Trophoblast cell (in vitro differentiated cells and primary cell): ENCODE measurements at regions not wholly inside any gene's neighbourhood (a gene's known extent, or its start where the extent isn't known, plus 50 kb on each side); places are given as distances from the start of the nearest gene placed in this dataset.

Experiments used
- DNase-seq, 2 donors: peaks; one replicate each; pipeline ENCODE4 v3.0.0-alpha.2; 2016
- H2AFZ ChIP-seq: 2 replicates; pipeline ENCODE4 v1.6.1; 2013; ENCODE audit warnings: low read length, moderate library complexity, mild to moderate bottlenecking; ENCODE audit not compliant: insufficient read depth, poor library complexity
- H2AK5ac ChIP-seq: 2 replicates; pipeline ENCODE4 v1.6.1; 2013; ENCODE audit warnings: mild to moderate bottlenecking, low read length
- H2BK120ac ChIP-seq: 2 replicates; pipeline ENCODE4 v1.6.1; 2013; ENCODE audit warnings: low read length, mild to moderate bottlenecking, moderate library complexity; ENCODE audit not compliant: insufficient read depth, poor library complexity
- H2BK12ac ChIP-seq: 2 replicates; pipeline ENCODE4 v1.6.1; 2013; ENCODE audit warnings: mild to moderate bottlenecking, low read length, moderate library complexity
- H2BK5ac ChIP-seq: 2 replicates; pipeline ENCODE4 v1.6.1; 2013; ENCODE audit warnings: low read length, low read depth, moderate library complexity, mild to moderate bottlenecking; ENCODE audit not compliant: poor library complexity
- H3K14ac ChIP-seq: 2 replicates; pipeline ENCODE4 v1.6.1; 2013; ENCODE audit warnings: mild to moderate bottlenecking, low read length
- H3K18ac ChIP-seq: 2 replicates; pipeline ENCODE4 v1.6.1; 2013; ENCODE audit warnings: mild to moderate bottlenecking, low read length
- H3K23ac ChIP-seq: 2 replicates; pipeline ENCODE4 v1.6.1; 2013; ENCODE audit warnings: low read length
- H3K27ac ChIP-seq: 2 replicates; pipeline ENCODE4 v1.5.1; 2013; ENCODE audit warnings: low read depth, mild to moderate bottlenecking, inconsistent platforms, low read length, moderate library complexity
- H3K27me3 ChIP-seq: 2 replicates; pipeline ENCODE4 v1.6.1; 2013; ENCODE audit warnings: inconsistent platforms, mild to moderate bottlenecking, low read length, moderate library complexity; ENCODE audit not compliant: insufficient read depth
- H3K36me3 ChIP-seq, 2 experiments: 1 replicate in 1 of 2; 2 replicates in 1 of 2; pipeline ENCODE4 v1.6.1; 2013; ENCODE audit warnings: low read length in 2 of 2, mild to moderate bottlenecking in 2 of 2, moderate library complexity in 1 of 2; ENCODE audit not compliant: insufficient read depth in 2 of 2, control insufficient read depth in 1 of 2
- H3K4ac ChIP-seq: 2 replicates; pipeline ENCODE4 v1.6.1; 2013; ENCODE audit warnings: low read depth, mild to moderate bottlenecking, low read length, moderate library complexity
- H3K4me1 ChIP-seq, 2 experiments: 1 replicate in 1 of 2; 2 replicates in 1 of 2; pipeline ENCODE4 v1.6.1; 2013; ENCODE audit warnings: low read length in 2 of 2, mild to moderate bottlenecking in 2 of 2, moderate library complexity in 1 of 2; ENCODE audit not compliant: insufficient read depth in 2 of 2, control insufficient read depth in 1 of 2
- H3K4me2 ChIP-seq: 2 replicates; pipeline ENCODE4 v1.6.1; 2013; ENCODE audit warnings: inconsistent platforms, mild to moderate bottlenecking, low read length, moderate library complexity
- H3K4me3 ChIP-seq: 2 replicates; pipeline ENCODE4 v1.5.1; 2013; ENCODE audit warnings: mild to moderate bottlenecking, low read depth, low read length, inconsistent platforms
- H3K79me1 ChIP-seq: one replicate; pipeline ENCODE4 v1.6.1; 2013; ENCODE audit warnings: low read length
- H3K79me2 ChIP-seq: 2 replicates; pipeline ENCODE4 v1.6.1; 2013; ENCODE audit warnings: low read length, mild to moderate bottlenecking; ENCODE audit not compliant: control insufficient read depth, insufficient read depth, poor library complexity
- H3K9ac ChIP-seq: 2 replicates; pipeline ENCODE4 v1.6.1; 2013; ENCODE audit warnings: mild to moderate bottlenecking, low read length
- H3K9me3 ChIP-seq: 2 replicates; pipeline ENCODE4 v1.6.1; 2013; ENCODE audit warnings: low read depth, mild to moderate bottlenecking, control low read depth, inconsistent platforms, low read length; ENCODE audit not compliant: insufficient read depth
- H4K12ac ChIP-seq: 2 replicates; pipeline ENCODE4 v1.6.1; 2013; ENCODE audit warnings: low read depth, mild to moderate bottlenecking, low read length, moderate library complexity
- H4K8ac ChIP-seq: 2 replicates; pipeline ENCODE4 v1.6.1; 2013; ENCODE audit warnings: low read depth, mild to moderate bottlenecking, low read length, moderate library complexity
- H4K91ac ChIP-seq: one replicate; pipeline ENCODE4 v1.6.1; 2013; ENCODE audit warnings: low read depth, mild to moderate bottlenecking, low read length, moderate library complexity
- whole genome bisulfite sequencing: extraction: QIAGEN DNeasy Blood & Tissue Kit; methylation state at CpG from one replicate; pipeline ENCODE4 v1.1.7; 2013; ENCODE audit warnings: missing lambda C conversion rate; ENCODE audit not compliant: insufficient read length, insufficient coverage; ENCODE audit errors: extremely low coverage; 5-methylcytosine and 5-hydroxymethylcytosine counted together

- no CpG with 5 or more reads among the region's 3 CpGs for WGBS
- H4K12ac ChIP-seq: no peak overlapping the region
These were observed 820.9 kb upstream of the GRM7 start for GRCh38 chr3:6039971-6040370.

GRCh38 chr3:6041894-6042293 is 819.0 kb upstream of the GRM7 start:
- Histone ChIP-seq H3K4me1 (no peaks in the 10 kb centered on the region), H3K79me2 (no peaks in the 10 kb centered on the region), H2BK5ac (no peak overlapping the region), H3K4ac (no peak overlapping the region), H3K79me1 (no peaks in the 10 kb centered on the region), H4K91ac (no peak overlapping the region), H2BK12ac (no peak overlapping the region), H3K18ac (no peak overlapping the region), H2AK5ac (no peak overlapping the region), H3K14ac (no peak overlapping the region), H3K4me2 (no peak overlapping the region), H3K4me3 (no peak overlapping the region), H2BK120ac (no peak overlapping the region), H4K12ac (no peak overlapping the region), H3K27ac (no peak overlapping the region), H3K9me3 (no peaks in the 10 kb centered on the region), H4K8ac (no peak overlapping the region), H3K23ac (no peak overlapping the region), H3K36me3 (no peaks in the 10 kb centered on the region), H3K9ac (no peak overlapping the region), H3K27me3 (no peaks in the 10 kb centered on the region), H2AFZ (no peak overlapping the region)
- no CpG with 5 or more reads among the region's 1 CpG for WGBS
- no peak for DNase-seq

More at GRCh38 chr3:6039971-6040370, 820.9 kb upstream of the GRM7 start:
- Histone ChIP-seq H3K4ac (no peak overlapping the region), H4K91ac (no peak overlapping the region), H3K27me3 (no peaks in the 10 kb centered on the region), H2AK5ac (no peak overlapping the region), H3K4me1 (peaks cover 0 to 3% of the 10 kb centered on the region in 2 experiments), H3K79me2 (no peaks in the 10 kb centered on the region), H2BK120ac (no peak overlapping the region), H2BK5ac (no peak overlapping the region), H3K79me1 (peaks cover 1% of the 10 kb centered on the region), H3K14ac (no peak overlapping the region), H2AFZ (no peak overlapping the region), H3K9me3 (peaks cover 2% of the 10 kb centered on the region), H3K27ac (no peak overlapping the region), H3K9ac (no peak overlapping the region), H2BK12ac (no peak overlapping the region), H3K4me3 (no peak overlapping the region), H3K36me3 (no peaks in the 10 kb centered on the region), H3K4me2 (no peak overlapping the region), H3K18ac (no peak overlapping the region), H3K23ac (no peak overlapping the region), H4K8ac (no peak overlapping the region)
- DNase-seq: no peak

- H3K18ac ChIP-seq: no peak overlapping the region
- no peak overlapping the region for H4K8ac ChIP-seq
- H3K27ac ChIP-seq: no peak overlapping the region
- H3K4me1 ChIP-seq: no peaks in the 10 kb centered on the region
- H2AK5ac ChIP-seq: no peak overlapping the region
- no peak overlapping the region for H2BK120ac ChIP-seq
- no CpG with 5 or more reads among the region's 2 CpGs for WGBS
- DNase-seq: no peak
- no peak overlapping the region for H3K23ac ChIP-seq
- H3K4me2 ChIP-seq: no peak overlapping the region
- H3K9me3 ChIP-seq: no peaks in the 10 kb centered on the region
- no peak overlapping the region for H2BK12ac ChIP-seq
- H4K12ac ChIP-seq: no peak overlapping the region
- H4K91ac ChIP-seq: no peak overlapping the region
- H3K36me3 ChIP-seq: peaks cover 0 to 3% of the 10 kb centered on the region in 2 experiments
- no peak overlapping the region for H3K14ac ChIP-seq
- no peaks in the 10 kb centered on the region for H3K79me1 ChIP-seq
- H2AFZ ChIP-seq: no peak overlapping the region
- H3K9ac ChIP-seq: no peak overlapping the region
- no peak overlapping the region for H3K4me3 ChIP-seq
- H3K4ac ChIP-seq: no peak overlapping the region
- H2BK5ac ChIP-seq: no peak overlapping the region
- no peaks in the 10 kb centered on the region for H3K79me2 ChIP-seq
- no peaks in the 10 kb centered on the region for H3K27me3 ChIP-seq
These were observed 813.9 kb upstream of the GRM7 start for GRCh38 chr3:6047016-6047415.

GRCh38 chr3:6060251-6060650 is 800.7 kb upstream of the GRM7 start:
- H3K23ac ChIP-seq: no peak overlapping the region
- no peak overlapping the region for H3K9ac ChIP-seq
- no peak overlapping the region for H4K8ac ChIP-seq
- no peaks in the 10 kb centered on the region for H3K4me1 ChIP-seq
- H2BK12ac ChIP-seq: no peak overlapping the region
- H3K36me3 ChIP-seq: no peaks in the 10 kb centered on the region
- no peak overlapping the region for H2AFZ ChIP-seq
- H4K91ac ChIP-seq: no peak overlapping the region
- H3K14ac ChIP-seq: no peak overlapping the region
- H3K79me2 ChIP-seq: no peaks in the 10 kb centered on the region
- no peak overlapping the region for H3K4ac ChIP-seq
- no peak overlapping the region for H3K4me2 ChIP-seq
- no peak overlapping the region for H2BK120ac ChIP-seq
- no peaks in the 10 kb centered on the region for H3K9me3 ChIP-seq
- no peak overlapping the region for H3K18ac ChIP-seq
- no peak overlapping the region for H4K12ac ChIP-seq
- H2AK5ac ChIP-seq: no peak overlapping the region
- H3K27ac ChIP-seq: no peak overlapping the region
- no peak for DNase-seq
- no CpG with 5 or more reads among the region's 1 CpG for WGBS
- H2BK5ac ChIP-seq: no peak overlapping the region
- H3K27me3 ChIP-seq: no peaks in the 10 kb centered on the region
- H3K79me1 ChIP-seq: no peaks in the 10 kb centered on the region
- H3K4me3 ChIP-seq: no peak overlapping the region
